Thoracic aorta (tissue), 2 donors: ENCODE measurements at regions not wholly inside any gene's neighbourhood (a gene's known extent, or its start where the extent isn't known, plus 50 kb on each side); places are given as distances from the start of the nearest gene placed in this dataset.
"Not testable (repeated sequence)": the region's sequence is repeated elsewhere in the genome, so short reads cannot be mapped to it uniquely, and the experiment has no call there.

Source experiments
- ATAC-seq: fragments of 150-250 bp; one replicate; pipeline ENCODE4 v1.8.0; 2017; ENCODE audit warnings: low read depth; ENCODE audit not compliant: insufficient number of reproducible peaks, low FRiP score
- DNase-seq: peaks from one replicate; pipeline ENCODE4 v3.0.0-alpha.2; 2020; ENCODE audit warnings: low spot score
- H3K27ac ChIP-seq, 2 donors: fragments of 200-600 bp; sonication (generic); 1 replicate in 1 of 2; 2 replicates in 1 of 2; pipeline ENCODE4 v1.5.1; 2016; ENCODE audit warnings: mild to moderate bottlenecking in 2 of 2, moderate library complexity in 2 of 2
- H3K27me3 ChIP-seq: fragments of 200-600 bp; sonication (generic); replicated peaks from 2 replicates; pipeline ENCODE4 v1.6.0; 2016; ENCODE audit warnings: mild to moderate bottlenecking; ENCODE audit not compliant: insufficient read depth
- H3K36me3 ChIP-seq: fragments of 200-600 bp; sonication (generic); one replicate; pipeline ENCODE4 v1.5.1; 2016
- H3K4me1 ChIP-seq, 2 donors: fragments of 200-600 bp; sonication (generic); 1 replicate in 1 of 2; 2 replicates in 1 of 2; pipeline versions ENCODE4 v1.5.1 to v1.6.0; 2016; ENCODE audit warnings: low read depth in 2 of 2, mild to moderate bottlenecking in 1 of 2; ENCODE audit not compliant: control insufficient read depth in 1 of 2
- H3K4me3 ChIP-seq: fragments of 200-600 bp; sonication (generic); 2 replicates; pipeline ENCODE4 v1.5.1; 2016; ENCODE audit warnings: mild to moderate bottlenecking
- H3K9me3 ChIP-seq: fragments of 200-600 bp; sonication (generic); 2 replicates; pipeline ENCODE4 v1.5.1; 2016

DNA sequence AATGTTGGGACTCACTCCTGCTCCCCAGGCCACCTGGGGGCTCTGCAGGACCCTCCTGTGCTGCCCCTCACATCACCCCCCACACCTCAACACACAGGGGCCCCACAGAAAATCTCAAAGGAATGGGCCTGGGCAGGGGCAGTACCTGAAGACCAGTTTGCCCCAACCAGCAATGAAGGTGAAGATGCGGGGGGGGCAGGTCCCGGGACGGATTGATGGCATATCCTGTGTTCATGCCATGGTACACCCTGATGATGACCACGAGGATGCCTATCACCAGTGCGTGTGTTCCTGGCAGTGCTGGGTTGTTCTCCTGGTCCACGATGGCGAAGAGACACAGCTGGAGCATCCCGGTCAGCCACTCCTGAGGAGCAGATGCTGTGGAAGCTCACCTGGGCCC, 663.0 kb downstream of the FOXD4L5 start:
- H3K36me3 ChIP-seq, H3K9me3 ChIP-seq, H3K27me3 ChIP-seq, H3K4me3 ChIP-seq, ATAC-seq, H3K4me1 ChIP-seq, H3K27ac ChIP-seq: not testable (repeated sequence)
- peak; percentile 0 for DNase-seq
